RCC 7860 (cell line): ENCODE measurements at regions not wholly inside any gene's neighbourhood (a gene's known extent, or its start where the extent isn't known, plus 50 kb on each side); places are given as distances from the start of the nearest gene placed in this dataset.

ENCODE experiments used
- DNase-seq: peaks from one replicate; pipeline ENCODE4 v3.0.0-alpha.2; 2015; ENCODE audit warnings: low spot score
- FAIRE-seq: peaks from 2 replicates; lab custom pipeline; 2012; peaks lifted over from hg19 to GRCh38; lab: Jason Lieb, UNC

DNA sequence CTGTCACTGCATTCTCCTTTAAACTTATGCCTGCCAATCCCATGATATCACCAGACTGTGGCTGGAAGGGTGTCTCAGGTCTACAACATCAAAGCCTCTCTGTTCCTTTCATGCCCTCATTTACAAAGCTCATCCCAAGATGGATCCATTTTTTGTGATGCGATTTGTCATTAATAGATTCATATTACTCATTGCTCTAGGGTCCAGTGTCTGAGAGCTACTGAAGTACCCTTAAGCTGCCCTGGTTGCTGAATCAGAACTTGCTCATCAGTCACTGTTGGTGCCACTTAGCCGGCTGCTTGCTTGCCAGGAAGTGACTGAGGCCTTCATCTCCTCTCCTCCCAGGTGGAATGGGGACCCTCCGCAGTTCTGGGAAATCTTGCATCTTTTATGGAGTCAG, 395.5 kb upstream of the BOD1L1 start:
- DNase-seq (peak; percentile 94), FAIRE-seq (peak; percentile 94)

DNA sequence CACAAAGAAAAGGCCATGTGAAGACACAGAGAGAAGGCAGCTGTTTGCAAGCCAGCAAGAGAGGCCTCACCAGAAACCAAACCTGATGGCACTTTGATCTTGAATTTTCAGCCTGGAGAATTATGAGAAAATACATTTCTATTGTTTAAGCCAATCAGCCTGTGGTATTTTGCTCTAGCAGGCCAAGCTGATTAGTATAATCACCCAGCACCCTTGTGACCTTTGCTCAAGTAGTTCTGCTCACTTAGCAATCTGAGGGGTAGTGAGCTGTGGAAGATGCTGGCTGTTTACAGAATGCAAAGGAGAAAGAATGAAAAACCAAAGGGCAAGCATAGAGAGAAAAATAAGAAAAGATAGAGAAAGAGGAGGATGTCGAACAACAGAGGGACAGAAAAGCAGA, 396.4 kb upstream of the BOD1L1 start:
- FAIRE-seq (no peak), DNase-seq (no peak)

- FAIRE-seq (no peak), DNase-seq (no peak)
Observed at GRCh38 chr4:14025111-14025510, 397.6 kb upstream of the BOD1L1 start.

- no peak for FAIRE-seq
- DNase-seq: no peak
Observed at GRCh38 chr4:14025891-14026290, 398.4 kb upstream of the BOD1L1 start.

- FAIRE-seq (no peak), DNase-seq (no peak)
Observed at GRCh38 chr4:14028862-14029261, 401.3 kb upstream of the BOD1L1 start.

DNA sequence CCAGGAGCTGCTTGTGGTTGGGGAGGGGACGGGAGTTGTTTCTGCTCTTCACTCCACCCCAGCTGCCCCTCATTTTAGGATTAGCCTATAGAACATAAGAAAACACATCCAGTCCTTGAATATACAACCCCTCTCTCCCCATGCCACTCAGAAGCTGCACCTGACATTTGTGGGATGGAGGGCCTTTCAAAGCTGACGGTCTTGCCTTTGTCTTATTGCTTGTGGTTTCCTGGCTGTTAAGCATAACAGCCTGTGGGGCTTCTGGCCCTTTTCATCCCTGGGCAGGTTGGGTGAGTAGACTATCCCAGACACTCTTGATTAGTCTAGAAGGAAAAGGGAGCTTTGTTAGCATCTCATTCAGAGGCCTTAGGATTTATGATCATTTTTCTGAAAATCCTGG, 407.6 kb upstream of the BOD1L1 start:
- FAIRE-seq (no peak), DNase-seq (no peak)

GRCh38 chr4:14043203-14043602, 415.7 kb upstream of the BOD1L1 start:
- DNase-seq (no peak), FAIRE-seq (no peak)

DNA sequence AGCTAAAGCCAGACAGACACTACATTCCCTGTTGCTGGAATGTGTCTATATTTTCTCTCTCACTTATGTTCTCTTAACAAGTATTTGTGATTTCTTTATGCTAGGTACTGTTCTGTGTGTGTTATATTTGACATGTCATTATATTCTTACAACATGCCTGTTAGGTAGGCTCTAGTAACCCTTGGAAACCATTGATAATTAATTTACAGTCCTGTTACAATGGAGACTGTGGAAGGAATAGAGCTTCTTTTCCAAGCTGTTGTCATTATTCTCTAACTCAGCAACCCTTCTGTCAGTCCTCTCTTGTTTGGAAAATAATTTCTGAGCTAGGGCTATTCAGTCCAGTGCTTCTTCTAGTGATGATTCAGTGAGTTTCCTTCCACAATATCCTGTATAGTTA, 419.1 kb upstream of the BOD1L1 start:
- FAIRE-seq: no peak
- DNase-seq: no peak

DNA sequence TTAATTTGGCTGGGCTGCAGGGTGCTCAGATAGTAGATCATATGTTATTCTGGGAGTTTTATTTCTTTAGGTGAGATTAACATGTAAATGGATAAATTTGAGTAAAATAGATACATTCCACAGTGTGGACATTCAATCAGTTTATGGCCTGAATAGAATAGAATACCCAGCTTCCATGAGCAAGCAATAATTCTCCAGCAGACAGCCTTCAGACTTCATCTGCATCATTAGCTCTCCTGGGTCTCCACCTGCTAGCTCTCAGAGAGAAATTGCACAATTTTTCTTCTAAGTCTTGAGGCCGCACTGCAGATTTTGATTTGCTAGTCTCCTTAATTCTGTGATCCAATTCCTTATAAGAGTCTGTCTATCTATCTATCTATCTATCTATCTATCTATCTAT, 420.3 kb upstream of the BOD1L1 start:
- DNase-seq (no peak), FAIRE-seq (no peak)

GRCh38 chr4:14049946-14050345, 422.4 kb upstream of the BOD1L1 start:
- FAIRE-seq (no peak), DNase-seq (no peak)

- FAIRE-seq (no peak), DNase-seq (no peak)
Observed at GRCh38 chr4:14053291-14053690, 425.8 kb upstream of the BOD1L1 start.

DNA sequence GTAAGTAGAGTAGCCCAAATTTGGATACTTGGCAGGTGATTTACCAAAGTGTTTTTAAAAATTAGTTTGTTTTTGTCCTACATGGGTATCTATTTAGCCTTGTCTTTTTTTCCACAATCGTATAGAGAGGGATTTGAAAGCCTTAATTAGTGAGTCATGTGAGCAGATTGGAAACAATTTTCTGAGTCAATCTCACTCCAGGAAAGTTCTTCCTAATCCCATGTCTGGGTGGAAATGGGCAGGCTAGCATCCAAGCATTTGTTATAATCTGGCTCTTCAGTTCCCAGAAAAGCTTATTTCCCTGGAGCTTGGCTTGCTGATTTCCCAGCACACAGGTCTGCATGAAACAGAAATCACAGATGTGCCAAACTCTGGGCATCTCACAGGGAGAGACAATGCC, 426.9 kb upstream of the BOD1L1 start:
- no peak for FAIRE-seq

GRCh38 chr4:14059006-14059405, 431.5 kb upstream of the BOD1L1 start:
- no peak for FAIRE-seq
- no peak for DNase-seq

More for the DNA sequence above, 426.9 kb upstream of the BOD1L1 start:
- no peak for DNase-seq

GRCh38 chr4:14064984-14065383, 437.5 kb upstream of the BOD1L1 start:
- DNase-seq (no peak), FAIRE-seq (no peak)

GRCh38 chr4:14065406-14065805, 437.9 kb upstream of the BOD1L1 start:
- DNase-seq (no peak), FAIRE-seq (no peak)

DNA sequence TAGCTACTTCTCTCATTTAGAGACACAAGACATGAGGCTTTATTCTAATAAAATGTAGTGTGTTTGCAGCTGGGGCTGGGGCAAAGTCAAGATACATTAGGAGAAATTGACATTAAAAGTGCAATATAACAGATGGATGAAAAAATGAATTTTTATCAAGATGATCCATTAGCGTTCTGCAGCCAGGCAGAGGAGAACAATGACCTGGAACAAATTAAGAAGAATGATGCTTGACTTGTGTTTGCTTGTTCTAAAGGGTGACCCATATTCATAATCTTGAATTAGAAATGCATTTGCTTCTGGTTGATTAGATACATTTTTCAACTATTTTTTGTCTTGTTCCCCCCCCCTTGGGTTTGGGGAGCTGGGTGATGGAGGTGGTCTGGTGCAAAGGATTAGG, 439.5 kb upstream of the BOD1L1 start:
- FAIRE-seq (no peak), DNase-seq (no peak)

GRCh38 chr4:14069886-14070285, 442.4 kb upstream of the BOD1L1 start:
- DNase-seq (no peak), FAIRE-seq (no peak)

GRCh38 chr4:14070289-14070880, 442.9 kb upstream of the BOD1L1 start:
- DNase-seq (no peak), FAIRE-seq (no peak)

DNA sequence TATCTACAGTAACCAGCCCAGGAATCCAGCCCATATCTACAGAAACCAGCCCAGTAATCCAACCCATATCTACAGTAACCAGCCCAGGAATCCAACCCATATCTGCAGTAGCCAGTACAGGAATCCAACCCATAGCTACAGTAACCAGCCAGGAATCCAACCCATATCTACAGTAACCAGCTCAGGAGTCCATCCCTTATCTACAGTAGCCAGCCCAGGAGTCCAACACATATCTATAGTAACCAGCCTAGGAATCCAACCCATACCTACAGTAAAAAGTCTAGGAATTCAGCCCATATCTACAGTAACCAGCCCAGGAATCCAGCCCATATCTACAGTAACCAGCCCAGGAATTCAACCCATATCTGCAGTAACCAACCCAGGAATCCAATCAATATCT, 445.0 kb upstream of the BOD1L1 start:
- FAIRE-seq: no peak
- no peak for DNase-seq

DNA sequence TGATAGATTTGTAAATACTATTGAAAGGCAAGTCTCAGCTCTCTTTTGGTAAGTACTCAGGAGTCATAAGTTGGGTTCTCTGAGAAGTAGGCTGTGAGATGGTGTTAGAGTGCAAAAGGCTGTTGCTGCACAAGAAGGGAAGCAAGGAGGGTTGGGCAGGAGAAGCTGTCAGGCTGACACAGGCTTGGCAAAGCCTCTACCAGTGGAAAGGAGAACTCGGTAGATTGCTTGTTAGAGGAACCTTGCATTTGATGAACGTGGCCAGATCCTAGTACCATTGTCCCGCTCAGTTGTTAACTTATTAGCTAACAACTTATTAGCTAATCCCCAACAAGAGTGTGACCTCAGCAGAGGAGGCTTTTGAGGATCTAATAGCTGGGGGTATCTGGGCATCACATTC, 449.3 kb upstream of the BOD1L1 start:
- FAIRE-seq (no peak), DNase-seq (no peak)

GRCh38 chr4:14078326-14078725, 450.8 kb upstream of the BOD1L1 start:
- no peak for FAIRE-seq

DNA sequence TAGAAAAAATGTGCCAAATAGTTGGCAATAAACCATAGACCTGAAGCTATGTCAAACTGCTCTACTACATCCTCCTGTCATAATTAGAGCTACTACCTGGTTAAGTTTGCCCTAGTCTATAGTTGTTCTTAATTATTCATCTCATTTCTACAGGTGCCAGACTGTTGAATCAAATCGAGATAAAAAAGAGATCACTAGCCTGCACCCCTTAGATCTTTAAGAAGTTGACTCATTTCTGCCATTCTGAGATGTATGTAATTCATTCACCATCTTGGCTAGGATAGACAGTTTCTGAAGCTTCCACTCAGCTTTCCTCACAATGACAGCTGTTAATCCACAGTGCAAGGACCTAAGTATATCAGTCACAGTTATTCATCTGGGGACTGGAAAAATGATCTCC, 452.1 kb upstream of the BOD1L1 start:
- no peak for DNase-seq
- FAIRE-seq: no peak

More at GRCh38 chr4:14078326-14078725, 450.8 kb upstream of the BOD1L1 start:
- no peak for DNase-seq

DNA sequence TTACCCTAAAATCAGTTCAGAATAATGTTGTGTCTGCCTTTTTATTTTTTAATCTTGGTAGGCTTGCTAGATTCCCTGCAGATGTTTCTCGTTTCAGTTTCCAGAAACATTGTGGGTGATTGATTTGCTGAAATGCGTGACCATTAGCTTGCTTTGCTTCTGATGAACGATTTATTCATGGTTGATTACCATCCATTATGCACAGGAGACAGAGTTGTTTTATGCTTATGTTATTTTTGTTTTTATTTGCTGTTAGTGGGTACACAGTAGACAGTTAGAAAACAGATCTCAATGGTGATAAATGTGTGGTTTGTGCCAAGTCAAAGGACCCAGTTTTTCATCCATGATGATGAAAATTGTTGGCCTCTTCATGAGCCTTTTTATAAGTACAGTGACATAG, 455.6 kb upstream of the BOD1L1 start:
- DNase-seq (no peak), FAIRE-seq (no peak)
